NCI-H1105 treated with DMSO at 0.1 percent for 48 hours (cell line): ENCODE measurements at regions not wholly inside any gene's neighbourhood (a gene's known extent, or its start where the extent isn't known, plus 50 kb on each side); places are given as distances from the start of the nearest gene placed in this dataset.
"Not testable (repeated sequence)": the region's sequence is repeated elsewhere in the genome, so short reads cannot be mapped to it uniquely, and the experiment has no call there.

Experiments
- DNase-seq: peaks from one replicate; lab custom pipeline; 2025; lab: John Stamatoyannopoulos, UW

DNA sequence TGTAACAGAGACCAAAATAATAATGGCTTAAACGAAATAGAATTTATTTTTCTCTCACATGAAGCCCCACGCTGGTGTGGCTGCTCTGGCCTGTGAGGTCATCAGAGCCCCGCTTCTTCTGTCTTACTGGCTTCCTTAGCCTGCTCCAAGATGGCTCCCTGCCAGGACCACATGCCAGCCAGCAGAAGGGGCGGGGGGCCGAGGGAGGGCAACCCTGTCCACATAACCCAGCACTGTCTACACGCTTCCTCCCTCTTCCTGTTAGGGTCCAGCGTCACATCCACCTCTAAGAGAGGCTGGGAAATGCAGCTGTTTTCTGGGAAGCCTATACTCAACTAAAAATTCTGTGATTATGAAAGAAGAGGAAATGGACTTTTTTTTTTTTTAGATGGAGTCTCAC lies 107.9 kb upstream of the DLG1 start:
- no peak for DNase-seq

GRCh38 chr3:197404754-197405153 lies 106.3 kb upstream of the DLG1 start:
- DNase-seq: no peak

GRCh38 chr3:197404030-197404429 lies 105.6 kb upstream of the DLG1 start:
- DNase-seq: no peak

- DNase-seq: not testable (repeated sequence)
Observed at GRCh38 chr3:197402401-197402800, 104.0 kb upstream of the DLG1 start.

- no peak for DNase-seq
Observed at GRCh38 chr3:197399486-197399885, 101.1 kb upstream of the DLG1 start.

DNA sequence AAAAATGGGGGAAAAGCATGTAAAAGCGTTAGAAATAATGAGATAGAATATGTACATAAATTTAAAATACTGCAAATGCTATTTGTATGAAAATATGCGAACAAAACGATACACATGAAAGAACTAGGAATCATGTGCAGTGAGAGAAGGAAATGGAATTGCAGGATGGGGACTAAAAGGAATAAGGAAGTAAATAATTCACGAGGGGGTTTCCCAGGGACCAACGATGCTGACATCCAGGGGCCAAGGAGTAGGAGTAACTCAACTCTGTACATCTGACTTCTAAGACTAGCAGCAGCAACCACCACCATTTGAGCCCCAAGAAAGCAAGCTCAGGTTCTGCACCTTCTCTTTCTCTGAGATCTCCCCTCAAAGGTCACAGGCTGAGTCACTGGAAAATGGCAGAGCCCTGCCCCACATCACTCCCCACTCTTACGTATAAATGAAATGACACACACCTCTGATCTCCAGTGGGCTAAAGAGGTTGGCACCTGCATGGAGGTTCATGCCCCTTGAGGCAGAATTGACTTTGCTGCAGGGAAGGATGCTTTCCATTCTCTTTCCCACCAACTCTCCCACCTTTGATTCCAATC lies 100.0 kb upstream of the DLG1 start:
- no peak for DNase-seq

- DNase-seq: no peak
Observed at GRCh38 chr3:197397838-197398237, 99.4 kb upstream of the DLG1 start.

DNA sequence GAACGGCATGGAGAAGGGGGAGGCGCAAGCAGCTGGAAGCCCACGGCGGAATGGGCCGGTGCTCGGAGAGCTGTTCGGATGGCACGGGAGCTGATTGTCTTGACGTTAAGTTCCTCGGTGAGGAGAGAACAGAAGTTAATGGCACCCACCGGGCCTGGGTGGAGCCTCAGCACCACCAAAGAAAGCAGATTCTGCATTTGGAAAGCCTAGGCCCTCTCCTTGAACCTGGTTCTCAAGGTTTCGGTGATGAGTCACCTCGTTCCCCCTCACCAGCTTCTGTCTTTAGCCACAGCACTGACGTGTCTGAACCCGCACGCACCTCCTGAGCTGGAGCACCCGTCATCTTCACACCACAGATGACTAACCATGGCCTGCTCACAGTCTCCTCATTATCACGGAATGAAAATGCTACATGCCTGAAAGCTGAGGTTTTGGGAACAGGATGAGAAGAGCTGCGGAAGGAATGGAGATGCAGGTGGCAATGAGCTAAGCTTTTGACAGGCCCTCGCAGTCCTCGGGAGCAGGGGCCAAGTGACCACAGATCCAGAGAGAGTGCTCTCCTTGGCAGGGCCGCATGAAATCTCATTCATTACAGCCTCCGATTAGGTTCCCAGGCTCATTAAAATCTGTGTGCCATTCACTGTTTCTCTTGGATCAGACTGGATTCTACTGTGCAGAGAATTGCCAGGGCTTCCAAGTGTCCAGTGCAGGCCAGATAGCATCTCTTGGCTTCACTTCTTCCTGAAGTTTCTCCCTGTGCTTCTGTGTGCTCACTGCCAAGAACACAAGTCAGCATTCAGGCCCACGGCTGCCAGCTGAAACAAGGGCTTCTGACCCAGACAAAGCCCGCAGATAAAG lies 96.3 kb upstream of the DLG1 start:
- DNase-seq: no peak

DNA sequence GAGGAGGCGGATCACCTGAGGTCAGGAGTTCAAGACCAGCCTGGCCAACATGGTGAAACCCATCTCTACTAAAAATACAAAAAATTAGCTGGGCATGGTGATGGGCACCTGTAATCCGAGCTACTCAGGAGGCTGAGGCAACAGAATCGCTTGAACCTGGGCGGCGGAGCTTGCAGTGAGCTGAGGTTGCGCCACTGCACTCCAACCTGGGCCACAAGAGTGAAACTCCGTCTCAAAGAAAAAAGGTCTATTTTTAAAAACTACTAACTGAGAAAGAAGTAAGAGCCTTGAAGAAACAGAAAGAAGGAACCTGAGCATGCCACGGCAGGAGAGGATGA lies 95.7 kb upstream of the DLG1 start:
- DNase-seq: not testable (repeated sequence)

GRCh38 chr3:197393711-197394110 lies 95.3 kb upstream of the DLG1 start:
- DNase-seq: no peak

DNA sequence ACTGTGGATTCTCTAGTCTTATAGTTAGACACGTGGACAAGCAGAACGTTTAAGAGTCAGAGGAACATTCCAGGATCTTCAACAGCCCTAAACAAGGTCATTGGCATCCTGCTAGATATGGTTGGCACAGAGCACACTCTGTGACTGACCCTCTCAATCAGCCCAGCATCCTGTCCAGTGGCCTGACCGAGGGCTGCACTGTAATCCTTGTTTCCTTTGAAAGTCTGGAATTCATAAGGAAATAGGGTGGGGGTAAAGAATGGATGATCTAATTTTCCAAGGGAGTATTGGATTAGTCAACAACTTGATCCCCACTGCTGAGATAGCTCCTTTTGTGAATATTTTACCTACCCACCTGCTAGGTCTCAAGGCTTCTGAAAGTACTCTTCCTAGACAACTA lies 94.5 kb upstream of the DLG1 start:
- no peak for DNase-seq

- no peak for DNase-seq
Observed at GRCh38 chr3:197381371-197381770, 83.0 kb upstream of the DLG1 start.

- peak; percentile 38 for DNase-seq
Observed at GRCh38 chr3:197380786-197381185, 82.4 kb upstream of the DLG1 start.

GRCh38 chr3:197378985-197379718 lies 80.7 kb upstream of the DLG1 start:
- DNase-seq: no peak

GRCh38 chr3:197376735-197377555 lies 78.5 kb upstream of the DLG1 start:
- no peak for DNase-seq

- no peak for DNase-seq
Observed at GRCh38 chr3:197376020-197376419, 77.6 kb upstream of the DLG1 start.

GRCh38 chr3:197375001-197375441 lies 76.6 kb upstream of the DLG1 start:
- DNase-seq: no peak

GRCh38 chr3:197373096-197373495 lies 74.7 kb upstream of the DLG1 start:
- no peak for DNase-seq

DNA sequence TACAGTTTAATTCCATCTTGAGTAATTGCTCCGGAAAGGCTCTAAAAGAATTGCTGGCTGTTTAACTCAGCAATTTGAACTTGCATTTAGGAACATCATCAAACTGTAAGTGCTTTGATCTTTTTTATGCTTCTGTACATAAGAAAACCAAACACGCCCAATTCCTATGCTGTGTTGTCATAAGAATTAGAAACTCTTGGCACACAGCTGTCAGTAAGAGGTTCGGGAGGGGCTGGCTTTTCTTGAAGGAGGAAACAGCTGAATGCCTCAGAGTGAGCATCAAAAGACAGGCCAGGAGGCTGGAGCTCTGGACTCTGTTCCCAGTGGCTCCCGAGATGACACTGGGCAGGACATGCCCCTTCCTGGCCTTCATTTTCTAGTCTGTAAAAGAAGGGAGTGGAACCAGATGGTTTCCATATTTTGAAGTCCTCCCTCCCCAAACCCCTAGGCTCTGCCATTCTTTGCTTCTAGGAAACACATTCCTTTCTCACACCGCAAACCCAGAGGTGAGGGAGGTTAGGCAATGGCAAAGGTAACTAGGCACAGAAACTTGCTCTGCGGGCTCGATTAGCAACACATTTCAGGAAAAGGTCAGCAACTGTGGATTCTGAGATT lies 73.7 kb upstream of the DLG1 start:
- no peak for DNase-seq

DNA sequence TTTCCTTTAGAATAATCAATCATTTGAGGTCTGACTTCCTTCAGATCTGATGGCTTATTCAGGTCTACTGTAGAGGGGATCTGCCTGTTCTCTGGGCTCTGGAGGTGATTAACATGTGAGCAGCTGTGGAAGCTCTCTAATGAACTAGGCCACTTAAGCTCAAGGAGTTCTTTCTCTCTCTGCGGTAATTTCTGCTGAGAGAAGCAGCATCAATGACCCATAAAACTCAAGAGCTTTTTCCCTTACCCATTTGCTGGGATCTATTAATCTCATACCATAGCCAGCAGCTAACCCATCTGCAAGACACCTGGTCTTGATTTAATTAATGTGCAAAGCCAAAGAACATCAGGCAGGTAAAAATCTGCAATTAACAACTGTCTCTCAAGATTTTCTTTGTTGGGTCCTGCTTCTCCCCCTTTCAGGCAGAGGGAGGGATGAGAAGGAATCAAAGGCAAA lies 73.2 kb upstream of the DLG1 start:
- DNase-seq: peak; percentile 100

DNA sequence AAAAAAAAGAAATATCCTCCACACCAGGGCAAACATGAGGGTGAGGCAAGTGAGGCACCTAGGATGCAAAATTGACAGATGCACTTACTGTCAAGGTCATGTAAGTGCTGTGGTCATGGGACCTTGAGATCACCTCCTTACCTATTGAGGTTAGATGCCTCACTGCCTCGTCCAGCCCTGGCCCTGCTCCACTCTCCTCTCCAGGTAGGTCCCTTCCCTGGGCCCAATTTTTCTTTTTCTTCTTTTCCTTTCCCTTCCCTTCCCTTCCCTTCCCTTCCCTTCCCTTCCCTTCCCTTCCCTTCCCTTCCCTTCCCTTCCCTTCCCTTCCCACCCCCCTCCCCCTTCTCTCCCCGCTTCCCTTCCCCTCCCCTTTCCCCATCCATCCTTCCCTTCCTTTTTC lies 71.1 kb upstream of the DLG1 start:
- DNase-seq: no peak

- no peak for DNase-seq
Observed at GRCh38 chr3:197368821-197369220, 70.4 kb upstream of the DLG1 start.
